ENCODE measurements at regions not wholly inside any gene's neighbourhood (a gene's known extent, or its start where the extent isn't known, plus 50 kb on each side); places are given as distances from the start of the nearest gene placed in this dataset.

DNA sequence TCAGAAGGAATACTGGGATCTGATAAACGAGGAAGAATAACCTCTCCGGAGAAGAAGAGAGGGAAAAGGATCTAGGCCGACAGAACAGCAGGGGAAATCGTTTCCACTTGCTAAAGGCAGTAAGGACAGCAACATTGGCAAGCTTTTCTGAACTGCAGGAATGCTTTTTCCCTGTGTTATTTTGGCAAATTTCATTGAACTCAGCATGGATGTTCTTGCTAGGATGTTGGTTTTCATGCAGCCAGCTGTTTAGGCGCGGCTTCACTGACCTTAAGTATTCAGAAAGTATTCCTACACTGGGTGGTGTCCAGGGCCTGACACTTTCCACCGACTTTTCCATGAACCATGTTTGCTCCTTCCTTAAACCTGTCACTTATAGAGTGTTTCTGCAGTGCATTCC is 489.7 kb downstream of the CNTN3 start:
- DNase-seq, result no peak

DNA sequence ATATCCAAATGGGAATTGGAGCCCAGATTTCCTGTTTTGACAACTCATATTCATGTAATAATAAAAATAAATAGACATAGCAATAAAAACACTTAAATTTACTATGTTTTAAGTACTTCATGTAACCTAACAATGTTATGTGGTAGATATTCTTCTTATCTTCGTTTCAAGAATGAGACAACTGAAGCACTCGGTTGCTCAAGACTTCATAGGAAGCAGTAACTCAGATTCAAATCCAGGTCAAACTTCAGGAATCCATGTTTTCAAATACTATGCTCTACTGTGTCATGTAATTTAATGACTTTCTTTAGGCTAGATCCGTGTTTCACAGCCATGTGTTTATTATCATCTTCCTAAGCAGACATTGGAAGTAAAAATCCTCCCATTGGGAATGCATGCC is 492.2 kb downstream of the CNTN3 start:
- DNase-seq, result no peak

DNA sequence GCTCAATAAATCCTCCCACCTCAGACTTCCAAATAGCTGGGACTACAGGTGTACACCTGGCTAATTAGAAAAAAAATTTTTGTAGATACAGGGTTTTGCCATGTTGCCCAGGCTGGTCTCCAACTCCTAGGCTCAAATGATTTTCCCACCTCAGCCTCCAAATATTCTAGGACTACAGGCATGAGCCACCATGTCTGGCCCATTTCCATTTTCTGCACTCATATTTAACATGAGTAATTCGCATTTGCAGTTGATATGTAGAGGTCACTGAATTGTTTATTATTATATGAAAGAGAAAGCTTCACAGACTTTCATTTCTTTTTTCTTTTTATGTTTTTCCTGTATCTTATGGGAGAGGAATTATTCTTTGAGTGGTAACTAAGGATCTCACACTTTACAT is 492.7 kb downstream of the CNTN3 start:
- DNase-seq, result no peak

DNA sequence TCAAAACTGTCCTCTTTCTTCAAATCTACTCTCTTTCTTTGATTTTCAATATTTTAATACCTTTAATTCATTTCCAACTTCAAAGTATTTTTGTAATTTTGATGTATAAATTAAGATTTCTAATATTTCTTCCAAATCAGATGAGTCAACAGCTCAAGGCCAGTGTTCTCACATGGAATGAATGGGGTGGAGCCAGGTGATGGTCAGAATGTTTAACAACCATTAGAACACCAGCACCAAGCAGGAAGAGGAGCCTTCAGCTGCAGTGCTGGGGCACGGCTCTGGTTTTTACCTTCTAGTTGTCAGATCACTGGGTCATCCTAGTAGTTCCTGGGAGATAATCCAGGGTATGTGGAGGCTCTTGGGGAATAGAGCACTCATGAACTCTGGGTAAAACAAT is 494.5 kb upstream of the PDZRN3 start:
- DNase-seq, result peak in 1 of 2 experiments; percentile 6

DNA sequence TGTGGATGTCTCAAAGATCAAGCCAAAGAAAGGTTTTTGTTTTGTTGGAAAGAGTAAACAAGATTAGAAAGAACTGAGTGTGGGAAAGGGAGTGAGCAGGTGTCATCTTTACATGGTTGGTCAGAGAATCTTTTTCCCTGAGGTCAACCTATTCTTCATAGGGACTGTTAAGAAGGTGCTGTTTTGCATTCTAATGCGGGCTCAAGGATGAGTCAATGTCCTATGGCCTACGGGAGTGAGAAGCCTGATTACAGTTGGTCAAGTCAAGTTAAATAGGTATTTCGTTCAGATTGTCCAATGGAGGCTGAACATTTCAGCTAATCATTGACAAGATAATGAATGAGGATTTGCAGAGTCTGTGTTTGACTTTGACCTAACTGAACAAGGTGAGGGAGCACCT is 491.2 kb upstream of the PDZRN3 start:
- DNase-seq, result no peak

DNA sequence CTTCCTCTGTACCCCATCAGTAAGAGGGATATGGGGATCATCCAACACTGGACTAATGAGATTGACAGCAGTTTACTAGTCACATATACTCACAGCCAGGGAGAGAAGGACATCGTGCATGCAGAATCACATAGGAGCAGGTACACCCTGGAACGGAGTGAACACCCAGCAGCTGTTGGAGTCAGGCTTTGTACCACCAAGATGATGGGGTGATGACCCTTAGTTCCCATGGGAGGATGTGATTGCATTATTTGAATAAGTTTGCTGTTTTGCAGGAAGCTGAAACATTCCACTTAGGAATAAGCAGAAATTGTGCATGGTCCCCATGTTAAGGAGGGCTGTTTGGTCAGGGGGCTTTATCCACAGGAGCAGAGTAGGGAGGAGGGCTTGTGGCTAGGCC is 482.7 kb upstream of the PDZRN3 start:
- DNase-seq, result no peak

DNA sequence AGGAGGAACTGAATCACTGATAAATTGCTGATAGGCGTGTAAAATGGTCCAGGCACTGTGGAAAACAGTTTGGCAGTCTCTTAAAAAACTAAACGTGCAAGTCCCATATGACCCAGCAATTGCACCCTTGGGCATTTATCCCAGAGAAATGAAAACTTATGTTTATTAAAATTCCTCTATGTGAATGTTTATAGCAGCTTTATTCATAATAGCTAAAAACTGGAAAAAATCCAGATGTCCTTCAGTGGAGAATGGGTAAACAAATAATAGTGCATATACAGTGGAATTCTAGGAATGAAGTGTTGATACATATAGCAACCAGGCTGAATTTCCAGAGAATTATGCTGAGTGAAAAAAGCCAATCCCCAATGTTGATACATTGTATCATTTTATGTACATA is 482.2 kb upstream of the PDZRN3 start:
- no peak for DNase-seq

DNA sequence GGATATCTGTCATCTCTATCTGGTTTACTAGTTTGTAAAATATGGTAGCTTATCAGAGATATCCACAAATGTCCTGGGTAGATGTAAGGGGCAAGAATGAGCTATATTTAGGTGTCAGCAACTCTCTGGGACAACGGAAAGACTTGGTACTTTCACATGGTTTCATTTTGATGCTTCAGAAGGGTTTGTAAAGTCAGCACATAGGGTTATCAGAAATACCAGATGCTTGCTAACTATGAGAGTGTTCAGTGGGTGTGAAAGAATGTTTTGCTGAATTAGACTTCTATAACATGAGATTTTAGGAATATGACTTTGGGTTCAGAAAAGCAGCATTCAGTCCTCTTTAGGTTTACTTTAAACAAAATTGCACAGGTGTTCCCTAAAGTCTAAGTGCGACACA is 466.5 kb upstream of the PDZRN3 start:
- DNase-seq, result no peak

DNA sequence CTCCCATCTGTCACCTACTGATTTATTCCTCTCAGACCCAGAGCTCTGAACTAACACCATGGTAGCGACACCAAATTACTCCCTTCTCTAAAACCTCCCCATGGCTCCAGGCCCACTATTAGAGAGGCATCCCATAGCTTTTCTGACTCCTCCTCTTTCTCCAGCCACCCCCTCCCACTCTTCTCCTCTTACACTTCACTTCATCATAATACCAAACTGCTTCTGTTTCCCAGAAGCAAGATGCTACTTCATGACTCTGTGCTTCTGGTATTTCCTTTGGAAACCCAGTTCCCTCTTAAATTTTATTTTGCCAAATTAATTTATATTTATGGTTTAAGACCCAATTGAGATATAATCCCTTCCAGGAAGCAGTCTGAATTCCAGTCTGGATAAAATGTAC is 465.1 kb upstream of the PDZRN3 start:
- DNase-seq, result peak in 1 of 2 experiments; percentile 11

DNA sequence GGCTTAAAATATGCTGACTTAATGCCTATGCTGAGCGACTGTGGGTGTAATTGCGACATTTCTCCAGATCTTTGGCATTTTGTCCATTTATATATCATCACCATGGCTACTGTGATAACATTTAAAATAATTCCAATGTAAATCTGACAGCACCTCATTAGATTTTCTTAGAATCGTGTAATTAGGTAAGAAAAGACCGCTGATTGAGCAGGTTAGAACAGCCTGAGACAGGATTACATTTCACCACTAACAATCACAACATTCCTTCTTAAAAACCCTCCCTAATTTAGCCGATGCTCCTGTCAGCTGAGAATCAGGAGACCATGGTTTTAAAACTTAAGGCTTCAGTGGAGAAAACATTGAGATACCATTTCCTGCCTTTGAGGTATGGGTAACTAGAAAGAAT is 455.3 kb upstream of the PDZRN3 start:
- DNase-seq, result no peak

DNA sequence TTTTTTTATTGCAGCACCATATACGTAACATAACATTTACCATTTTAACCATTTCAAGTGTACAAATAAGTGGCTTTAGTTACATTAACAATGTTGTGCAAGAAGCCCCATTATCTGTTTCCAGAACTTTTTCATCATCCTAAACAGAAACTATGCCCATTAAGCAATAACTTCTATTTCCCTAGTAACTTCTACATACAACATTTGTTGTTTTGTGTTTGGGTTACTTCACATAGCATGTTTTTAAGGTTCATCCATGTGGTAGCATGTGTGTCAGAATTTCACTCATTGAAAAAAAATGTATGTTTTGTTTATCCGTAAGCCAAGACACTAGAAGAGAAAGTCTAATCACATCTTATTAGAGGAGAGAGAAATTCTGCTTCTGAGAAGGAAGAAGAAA is 450.5 kb upstream of the PDZRN3 start:
- no peak for DNase-seq

DNA sequence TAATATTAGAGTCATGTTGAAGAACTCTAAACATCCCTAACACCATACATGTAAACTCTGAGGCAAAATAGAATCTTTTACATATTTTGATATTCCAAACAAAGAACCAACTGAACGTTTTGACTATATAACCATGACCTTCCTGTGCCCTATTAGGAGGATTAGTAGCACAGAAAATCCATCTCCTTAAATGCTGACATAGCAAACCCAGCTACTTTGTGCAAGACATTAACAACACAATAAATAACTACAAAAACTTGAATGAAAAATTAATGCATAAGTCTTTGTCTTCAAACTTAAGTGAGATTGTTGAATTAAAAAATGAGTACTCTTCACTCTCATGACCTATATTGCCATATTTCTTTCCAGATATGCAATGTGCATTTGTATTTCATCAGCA is 450.0 kb upstream of the PDZRN3 start:
- DNase-seq, result no peak

DNA sequence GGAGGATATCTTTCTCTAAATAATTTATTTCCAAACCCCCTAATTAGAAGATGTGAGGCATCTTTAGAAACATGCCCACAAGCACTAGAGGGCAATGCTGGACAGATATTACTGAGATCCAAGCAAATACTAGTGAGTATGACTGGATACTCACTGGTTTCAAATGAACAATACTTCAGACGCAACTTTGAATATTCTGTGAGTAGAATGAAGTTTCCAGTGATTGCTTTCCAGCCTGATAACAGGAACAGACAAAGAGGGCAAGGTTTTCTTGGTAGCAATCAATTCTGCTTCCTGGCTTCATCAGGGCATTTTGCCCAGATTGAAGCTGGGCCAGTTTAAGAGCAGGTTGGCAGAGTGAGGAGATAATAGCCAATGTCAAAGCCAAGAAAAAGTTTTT is 442.6 kb upstream of the PDZRN3 start:
- peak; percentile 17 to 62 for DNase-seq

DNA sequence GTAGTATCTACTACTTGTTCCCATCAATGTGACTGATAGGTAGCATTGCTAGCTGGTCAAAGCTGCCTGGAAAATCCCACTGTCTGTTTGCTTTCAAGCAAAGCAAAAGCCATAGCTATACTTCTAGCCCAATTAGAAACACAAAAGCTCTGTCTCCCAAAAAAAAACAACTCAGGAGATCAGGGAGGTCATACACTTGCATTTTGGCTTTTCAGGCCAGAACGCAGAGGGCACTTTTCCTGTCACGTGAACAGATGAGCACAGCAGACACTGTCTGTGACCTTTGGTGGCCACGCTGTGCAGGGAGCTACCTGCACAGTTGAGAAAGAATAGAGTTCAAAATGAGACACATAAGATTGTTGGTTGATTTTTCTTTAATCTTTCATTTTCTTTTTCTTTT is 441.7 kb upstream of the PDZRN3 start:
- DNase-seq, result no peak

DNA sequence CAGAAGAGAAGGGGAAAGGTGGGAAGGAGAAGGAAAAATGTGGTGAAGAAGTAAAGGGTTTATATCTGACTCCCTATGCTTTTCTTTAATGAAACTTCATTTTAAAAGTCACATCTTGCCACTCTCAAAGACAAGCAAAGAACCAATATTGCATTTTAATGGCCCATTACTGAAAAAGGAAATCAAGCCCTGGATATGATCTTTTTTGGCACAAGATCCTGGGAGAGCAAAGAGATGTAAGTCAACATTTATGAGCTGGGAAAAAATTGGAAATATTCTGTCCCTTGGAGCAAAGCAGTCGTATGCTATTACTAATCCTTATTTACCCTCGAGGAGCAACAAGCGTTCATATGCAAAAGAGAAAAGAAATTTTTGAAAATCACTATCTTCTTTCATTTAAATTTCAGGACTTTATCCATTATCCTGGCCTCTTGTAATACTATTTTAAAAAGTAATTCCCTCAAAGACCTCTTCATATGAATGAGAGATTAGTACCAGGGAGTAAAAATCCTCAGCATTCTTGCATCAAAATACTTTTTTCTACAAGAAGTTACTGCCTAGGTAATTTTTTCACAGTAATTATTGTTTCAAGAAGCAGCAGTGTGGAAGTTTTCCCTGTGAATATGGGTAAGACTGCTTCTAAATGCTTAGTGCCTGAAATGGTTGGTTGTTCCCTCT is 435.3 kb upstream of the PDZRN3 start:
- DNase-seq, result no peak

DNA sequence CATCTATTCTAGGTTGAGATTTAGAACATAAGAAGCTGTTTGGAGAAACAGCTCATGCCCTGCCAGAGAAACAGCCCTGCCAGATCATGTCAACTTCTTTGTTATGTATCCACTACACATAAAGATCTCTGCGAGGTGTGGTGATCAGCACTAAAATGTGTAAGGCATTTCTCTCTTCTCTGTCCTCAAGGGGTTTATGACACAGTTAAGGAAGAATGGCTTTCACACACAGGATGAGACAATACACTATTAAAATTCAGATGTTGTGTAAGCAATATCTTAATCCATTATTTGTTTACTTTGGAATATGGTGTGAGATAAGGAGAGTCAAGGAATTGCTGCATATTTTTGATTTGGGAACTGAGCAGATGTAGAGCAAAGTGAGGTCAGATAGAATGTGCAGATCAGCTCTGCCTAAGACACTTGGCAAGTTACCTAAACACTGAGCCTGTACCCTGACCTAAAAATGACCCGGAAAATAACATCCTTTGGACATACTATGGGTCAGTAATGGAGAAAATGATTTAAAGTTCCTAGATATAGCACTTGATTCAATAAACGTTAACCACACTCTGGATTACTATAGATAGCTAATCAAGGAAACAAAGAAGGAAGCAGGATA is 434.7 kb upstream of the PDZRN3 start:
- DNase-seq, result no peak

DNA sequence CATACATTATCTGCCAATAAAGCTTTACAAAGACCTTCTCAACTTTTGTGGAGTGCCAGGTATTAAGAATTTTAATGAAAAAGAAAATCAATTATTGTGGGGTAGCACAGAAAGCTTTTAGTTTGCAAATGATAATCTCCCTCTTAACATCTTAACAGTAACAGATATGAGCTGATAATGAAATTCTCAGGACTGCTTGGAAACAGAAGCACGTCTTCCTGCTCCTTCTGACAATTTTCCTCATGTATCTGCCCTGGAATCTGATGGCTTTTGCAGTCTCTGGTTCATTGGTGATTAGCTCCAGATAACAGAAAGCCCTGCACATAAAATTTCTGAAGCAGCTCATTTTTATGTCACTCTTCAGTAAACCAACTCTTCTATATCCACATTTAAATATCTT is 432.4 kb upstream of the PDZRN3 start:
- DNase-seq, result no peak

DNA sequence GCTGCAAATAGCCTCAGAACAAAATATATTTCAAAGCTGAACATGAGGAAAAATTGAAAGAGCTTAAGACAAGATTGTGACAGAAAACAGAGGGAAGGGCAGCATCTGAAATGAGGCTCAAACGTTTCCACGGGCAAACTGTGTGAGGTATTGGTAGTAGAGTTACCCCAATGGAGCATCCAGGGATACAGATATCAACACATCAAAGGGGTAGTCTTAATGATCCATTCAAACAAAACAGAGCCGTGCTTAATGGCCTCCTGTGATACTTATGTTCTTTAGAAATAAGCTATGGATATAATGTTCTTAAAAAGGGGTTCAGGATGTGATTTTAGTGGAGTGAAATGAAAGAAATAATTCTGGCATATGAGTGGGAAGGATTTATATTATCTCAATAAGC is 430.3 kb upstream of the PDZRN3 start:
- no peak for DNase-seq

DNA sequence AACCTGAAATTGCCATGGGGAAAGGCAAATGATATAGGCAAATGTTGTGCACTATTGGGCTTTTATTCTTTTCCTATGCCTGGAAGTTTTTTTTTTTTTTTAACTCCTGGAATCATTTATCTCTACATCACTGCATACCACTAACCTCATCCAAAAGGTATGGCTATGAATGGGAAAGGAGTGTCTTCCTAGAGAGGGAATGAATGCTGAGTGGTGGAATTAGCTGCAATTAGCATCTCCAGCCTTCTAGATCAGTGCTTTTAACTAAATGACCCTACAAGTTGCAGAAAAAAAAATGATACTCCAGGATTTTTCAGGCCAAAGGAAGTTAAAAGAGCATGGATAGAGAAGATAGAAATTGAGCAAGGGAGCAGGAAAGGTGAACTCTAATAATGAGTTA is 429.8 kb upstream of the PDZRN3 start:
- DNase-seq, result no peak

DNA sequence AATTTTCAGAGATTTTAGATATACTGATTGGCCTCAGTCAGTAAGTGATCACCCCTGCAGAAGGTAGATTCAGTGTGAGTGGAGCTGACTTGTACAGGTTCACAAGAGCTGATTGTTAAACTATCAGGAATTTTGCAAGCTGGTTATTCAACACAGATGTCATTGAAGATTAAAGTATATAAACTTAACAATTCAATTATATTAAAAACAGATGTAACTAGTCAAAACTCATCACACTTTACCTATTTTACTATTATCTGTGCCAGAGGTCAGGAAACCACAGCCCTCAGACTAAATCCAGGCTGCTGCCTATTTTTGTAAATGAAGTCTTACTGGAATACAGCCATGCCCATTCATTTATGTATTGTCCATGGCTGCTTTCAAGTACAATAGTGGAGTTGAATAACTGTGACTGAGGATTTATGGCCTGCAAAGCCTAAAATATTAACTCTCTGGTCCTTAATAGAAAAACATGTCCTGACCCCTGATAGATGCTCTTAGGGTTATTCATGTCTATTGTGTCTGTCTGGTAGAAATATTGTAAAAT is 429.3 kb upstream of the PDZRN3 start:
- DNase-seq, result no peak

DNA sequence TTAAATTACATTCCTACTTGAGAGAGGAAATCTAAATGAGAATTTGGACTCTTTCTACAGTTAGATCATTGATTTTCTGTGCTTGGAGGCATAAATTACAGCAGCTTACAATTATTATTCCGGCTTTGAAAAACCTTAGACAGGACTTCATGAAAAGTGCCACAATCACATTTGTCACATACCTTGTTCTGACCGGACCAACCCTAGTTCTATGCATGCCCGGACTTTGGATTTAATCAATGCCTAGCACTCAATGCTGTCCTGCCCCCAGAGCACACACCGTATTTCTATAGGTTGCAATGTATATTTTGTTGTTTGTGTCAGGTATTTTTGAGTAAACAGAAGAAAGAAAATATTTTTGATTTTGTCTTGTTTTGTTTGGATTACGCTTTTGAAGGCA is 424.7 kb upstream of the PDZRN3 start:
- DNase-seq, result no peak

DNA sequence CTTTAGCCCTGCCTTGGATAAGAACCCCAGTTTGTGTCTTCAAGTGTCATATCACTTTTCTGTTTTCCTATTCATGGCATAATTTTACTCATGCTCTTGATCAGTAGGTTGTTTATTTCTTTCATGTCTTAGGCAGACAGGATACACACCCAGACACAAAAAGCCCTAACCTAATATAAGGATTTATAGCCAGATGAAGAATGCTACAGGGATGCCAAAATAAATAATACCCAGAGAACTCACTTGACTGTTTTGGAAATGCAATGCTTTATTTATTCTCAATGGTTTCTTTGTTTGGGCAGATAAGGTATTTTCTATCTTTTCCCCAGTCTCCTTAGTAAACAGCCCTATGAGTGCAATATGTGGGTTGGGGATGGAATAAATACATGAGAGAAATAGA is 424.0 kb upstream of the PDZRN3 start:
- no peak for DNase-seq

DNA sequence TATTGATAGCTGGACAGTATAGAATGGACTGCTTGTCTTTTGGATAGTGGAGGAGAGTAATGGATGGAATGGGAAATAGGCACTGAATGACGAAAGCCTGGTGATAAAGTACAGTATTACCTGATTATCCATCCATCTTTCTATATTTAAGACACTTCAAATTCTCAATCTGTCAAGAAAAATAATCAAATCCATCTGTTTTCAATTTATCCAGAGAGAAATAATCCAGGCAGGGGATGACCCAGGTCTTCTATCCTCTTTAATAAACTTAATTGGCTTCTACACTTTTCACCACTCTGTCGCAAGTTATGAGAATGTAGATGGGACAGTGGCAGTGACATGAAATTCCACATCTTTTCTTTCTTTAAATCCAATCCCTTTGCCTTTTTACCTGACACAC is 420.3 kb upstream of the PDZRN3 start:
- DNase-seq, result no peak

DNA sequence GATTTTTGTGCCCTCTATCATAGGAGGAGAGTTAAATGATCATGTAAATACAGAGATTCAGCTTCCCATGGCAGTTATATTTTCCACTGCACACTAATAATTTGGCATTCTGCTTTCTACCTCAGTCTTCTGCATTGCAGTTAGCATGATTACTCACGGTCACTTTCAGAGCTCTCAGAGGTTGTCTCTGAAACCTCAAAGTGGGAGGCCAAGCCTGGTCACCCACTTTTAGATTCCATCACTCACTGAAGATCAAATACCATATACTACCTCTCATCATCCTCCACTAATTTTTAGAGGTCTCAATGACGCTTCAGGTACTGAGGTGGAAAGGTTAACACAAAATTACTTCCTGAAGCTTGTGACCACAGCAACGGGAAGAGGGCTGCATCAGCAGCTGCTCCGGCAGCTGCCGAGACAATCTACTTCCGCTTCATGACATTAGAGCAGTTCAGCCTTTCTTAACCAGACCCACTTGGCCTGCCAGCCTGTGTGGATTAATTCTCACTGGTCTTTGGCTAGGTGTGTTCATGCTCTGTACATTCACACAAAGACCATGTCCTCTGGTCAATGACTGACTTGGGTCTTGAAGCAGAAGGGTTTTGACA is 416.4 kb upstream of the PDZRN3 start:
- DNase-seq, result no peak

DNA sequence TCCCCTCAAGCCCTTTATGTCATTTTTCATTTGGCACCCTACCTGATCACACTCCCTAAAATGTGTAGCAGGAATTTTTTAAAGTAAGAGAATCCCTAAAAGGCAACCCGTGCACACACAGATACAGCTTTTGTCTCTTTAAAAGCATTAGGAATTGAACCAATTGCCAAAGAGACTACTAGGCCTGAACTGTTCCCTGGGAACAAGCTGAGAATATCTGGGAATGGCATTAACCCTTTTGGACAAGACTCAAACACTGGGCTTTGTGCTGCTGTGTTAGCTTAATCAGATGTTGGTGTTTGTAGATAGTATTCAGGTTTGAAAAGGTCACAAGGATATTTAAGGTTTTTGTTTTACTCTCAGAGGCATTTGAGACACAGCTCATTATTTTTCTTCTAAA is 414.4 kb upstream of the PDZRN3 start:
- no peak for DNase-seq

Measured in NCI-H2081 (cell line).